Upper lobe of left lung (tissue), 6 donors: ENCODE measurements at regions not wholly inside any gene's neighbourhood (a gene's known extent, or its start where the extent isn't known, plus 50 kb on each side); places are given as distances from the start of the nearest gene placed in this dataset.

Experiments
- ATAC-seq, 2 donors: fragments of 200-7000 bp; cut with Tn5 transposase; one replicate each; pipeline ENCODE4 v1.9.1; 2022; ENCODE audit warnings: mild to moderate bottlenecking in 2 of 2, moderate library complexity in 2 of 2; ENCODE audit not compliant: low FRiP score in 2 of 2
- DNase-seq, 2 donors: peaks; one replicate each; pipeline ENCODE4 v3.0.0-alpha.2; 2019 to 2020
- H3K27ac ChIP-seq, 4 donors: fragments of 200-600 bp; sonication (generic); one replicate each; pipeline ENCODE4 v1.5.1; 2016 to 2019
- H3K27me3 ChIP-seq, 4 donors: fragments of 200-600 bp; sonication (generic); one replicate each; pipeline ENCODE4 v1.5.1; 2017 to 2019
- H3K36me3 ChIP-seq, 4 donors: fragments of 200-600 bp; sonication (generic); one replicate each; pipeline ENCODE4 v1.5.1; 2016 to 2019
- H3K4me1 ChIP-seq, 4 donors: fragments of 200-600 bp; sonication (generic); one replicate each; pipeline ENCODE4 v1.5.1; 2018 to 2019
- H3K4me3 ChIP-seq, 4 donors: fragments of 200-600 bp; sonication (generic); one replicate each; pipeline ENCODE4 v1.5.1; 2017 to 2019; ENCODE audit warnings: mild to moderate bottlenecking in 2 of 4, moderate library complexity in 1 of 4
- H3K9me3 ChIP-seq, 4 donors: fragments of 200-600 bp; sonication (generic); one replicate each; pipeline ENCODE4 v1.5.1; 2018 to 2019
- EP300 ChIP-seq, 4 donors: sonication (generic); formaldehyde crosslinking; IDR thresholded peaks; one replicate each; pipeline ENCODE4 v1.5.1; 2017; ENCODE audit warnings: antibody characterized with exemption in 4 of 4, control low read depth in 2 of 4
- POLR2A ChIP-seq, 4 donors: fragments of 450-650 bp; IDR thresholded peaks; one replicate each; pipeline ENCODE4 v1.5.1; 2016 to 2017; ENCODE audit warnings: antibody characterized with exemption in 4 of 4, mild to moderate bottlenecking in 2 of 4
- POLR2AphosphoS5 ChIP-seq, 2 donors: sonication (generic); formaldehyde crosslinking; IDR thresholded peaks; one replicate each; pipeline ENCODE4 v1.5.1; 2017; ENCODE audit warnings: antibody characterized with exemption in 2 of 2
- WGBS, 2 donors: methylation state at CpG; one replicate each; pipeline ENCODE4 v1.1.5; 2017 to 2018; 5-methylcytosine and 5-hydroxymethylcytosine counted together
- TF ChIP-seq, protein P1 (sequence below), 6 experiments: fragments of 450-650 bp in 4 of 6; fragments of 200-600 bp in 2 of 6; sonication (generic) in 2 of 6; IDR thresholded peaks; one replicate each; pipeline ENCODE4 v1.5.1; 2016 to 2019; ENCODE audit warnings: antibody characterized with exemption in 6 of 6
- donor health status: DM: no; HTN: no; CAD: no; lungs with moderate emphysema.
- donor health status: DM: no; HTN: yes; CAD: no; lungs with severe emphysema.

DNA sequence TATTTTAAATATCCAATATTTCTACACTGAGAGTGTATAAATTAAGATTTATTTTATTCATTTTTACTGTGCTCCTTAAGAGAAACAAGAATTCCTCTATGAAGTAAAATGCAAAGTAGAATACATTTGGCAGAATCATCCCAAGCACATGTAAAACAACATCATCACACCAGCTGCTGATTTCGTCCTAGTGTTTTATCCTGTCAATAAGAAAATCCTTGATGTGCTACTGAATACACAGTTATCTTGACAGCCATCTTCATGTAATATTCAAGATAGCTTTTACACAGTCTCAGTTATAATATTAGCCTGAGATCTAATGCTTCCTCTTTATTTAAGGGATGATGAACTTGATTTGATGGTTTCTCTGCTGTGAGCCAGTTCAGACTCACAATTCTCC lies 282.4 kb downstream of the MZT1 start:
- Histone ChIP-seq H3K27me3 (no peaks in the 10 kb centered on the region), H3K36me3 (no peaks in the 10 kb centered on the region), H3K27ac (no peak overlapping the region), H3K4me1 (no peaks in the 10 kb centered on the region), H3K4me3 (no peak overlapping the region), H3K9me3 (peaks cover 0 to 6% (median 0%) of the 10 kb centered on the region in 4 donors)
- ATAC-seq (no peak), DNase-seq (no peak)
- TF ChIP-seq POLR2A (IDR thresholded peaks at IDR 0.05) (no peak), EP300 (IDR thresholded peaks at IDR 0.05) (no peak), POLR2AphosphoS5 (IDR thresholded peaks at IDR 0.05) (no peak)
- TF ChIP-seq, protein P1, sequence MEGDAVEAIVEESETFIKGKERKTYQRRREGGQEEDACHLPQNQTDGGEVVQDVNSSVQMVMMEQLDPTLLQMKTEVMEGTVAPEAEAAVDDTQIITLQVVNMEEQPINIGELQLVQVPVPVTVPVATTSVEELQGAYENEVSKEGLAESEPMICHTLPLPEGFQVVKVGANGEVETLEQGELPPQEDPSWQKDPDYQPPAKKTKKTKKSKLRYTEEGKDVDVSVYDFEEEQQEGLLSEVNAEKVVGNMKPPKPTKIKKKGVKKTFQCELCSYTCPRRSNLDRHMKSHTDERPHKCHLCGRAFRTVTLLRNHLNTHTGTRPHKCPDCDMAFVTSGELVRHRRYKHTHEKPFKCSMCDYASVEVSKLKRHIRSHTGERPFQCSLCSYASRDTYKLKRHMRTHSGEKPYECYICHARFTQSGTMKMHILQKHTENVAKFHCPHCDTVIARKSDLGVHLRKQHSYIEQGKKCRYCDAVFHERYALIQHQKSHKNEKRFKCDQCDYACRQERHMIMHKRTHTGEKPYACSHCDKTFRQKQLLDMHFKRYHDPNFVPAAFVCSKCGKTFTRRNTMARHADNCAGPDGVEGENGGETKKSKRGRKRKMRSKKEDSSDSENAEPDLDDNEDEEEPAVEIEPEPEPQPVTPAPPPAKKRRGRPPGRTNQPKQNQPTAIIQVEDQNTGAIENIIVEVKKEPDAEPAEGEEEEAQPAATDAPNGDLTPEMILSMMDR (IDR thresholded peaks at IDR 0.05): no peak
- 57 to 63% methylated on average over 1 of the region's 1 CpG for WGBS, 2 donors

DNA sequence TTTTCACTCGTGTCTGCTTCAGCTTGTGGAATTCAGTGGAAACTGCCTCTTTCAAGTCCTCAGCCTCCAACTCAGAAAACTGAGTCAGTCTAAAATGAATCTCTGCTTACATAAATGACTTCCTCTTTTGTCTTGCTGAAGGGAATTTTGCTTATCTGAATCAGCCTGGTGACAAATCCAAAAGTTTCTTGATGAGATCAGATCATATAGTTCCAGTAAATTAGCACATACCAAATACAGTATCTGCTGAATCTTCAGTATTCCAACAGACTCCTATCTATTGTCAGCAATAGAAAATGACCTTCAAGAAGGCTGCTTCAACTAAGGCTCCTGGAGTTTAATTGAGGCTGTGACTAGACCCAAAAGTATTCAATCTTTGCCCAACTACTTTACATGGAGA lies 290.0 kb downstream of the MZT1 start:
- Histone ChIP-seq H3K36me3 (no peaks in the 10 kb centered on the region), H3K4me3 (no peak overlapping the region), H3K27me3 (no peaks in the 10 kb centered on the region), H3K9me3 (no peaks in the 10 kb centered on the region), H3K4me1 (no peaks in the 10 kb centered on the region), H3K27ac (no peak overlapping the region)
- WGBS, 2 donors: 33 to 40% methylated on average over 1 of the region's 1 CpG
- TF ChIP-seq POLR2AphosphoS5 (IDR thresholded peaks at IDR 0.05) (no peak), POLR2A (IDR thresholded peaks at IDR 0.05) (no peak), EP300 (IDR thresholded peaks at IDR 0.05) (no peak)
- TF ChIP-seq, protein P1 (IDR thresholded peaks at IDR 0.05): no peak
- ATAC-seq (no peak), DNase-seq (no peak)

DNA sequence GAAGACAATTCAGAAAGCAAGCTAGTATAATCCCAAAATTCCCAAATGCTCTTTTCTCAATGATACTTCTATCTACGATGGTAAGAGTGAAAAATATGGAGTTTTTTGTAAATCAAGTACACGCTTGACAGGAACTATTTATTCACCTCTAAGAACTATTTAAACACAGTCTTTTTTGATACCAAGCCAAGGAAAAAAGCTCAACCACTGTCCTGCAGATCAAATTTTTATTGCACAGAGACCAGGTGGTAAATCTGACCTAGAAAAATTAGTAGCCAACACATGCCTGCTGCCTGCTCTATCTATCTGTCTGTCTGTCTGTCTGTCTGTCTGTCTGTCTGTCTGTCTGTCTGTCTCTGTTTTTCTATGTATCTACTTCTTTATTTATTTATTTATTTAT lies 292.2 kb downstream of the MZT1 start:
- TF ChIP-seq, protein P1 (IDR thresholded peaks at IDR 0.05): no peak
- TF ChIP-seq POLR2A (IDR thresholded peaks at IDR 0.05): no peak
- no peak for TF ChIP-seq EP300 (IDR thresholded peaks at IDR 0.05)
- no peaks in the 10 kb centered on the region for H3K4me1 ChIP-seq
- H3K36me3 ChIP-seq: no peaks in the 10 kb centered on the region
- ATAC-seq (no peak), DNase-seq (no peak)
- no peaks in the 10 kb centered on the region for H3K27me3 ChIP-seq
- H3K27ac ChIP-seq: no peak overlapping the region
- 65 to 73% methylated on average over 2 of the region's 2 CpGs for WGBS, 2 donors
- H3K4me3 ChIP-seq: no peak overlapping the region
- H3K9me3 ChIP-seq: no peaks in the 10 kb centered on the region

DNA sequence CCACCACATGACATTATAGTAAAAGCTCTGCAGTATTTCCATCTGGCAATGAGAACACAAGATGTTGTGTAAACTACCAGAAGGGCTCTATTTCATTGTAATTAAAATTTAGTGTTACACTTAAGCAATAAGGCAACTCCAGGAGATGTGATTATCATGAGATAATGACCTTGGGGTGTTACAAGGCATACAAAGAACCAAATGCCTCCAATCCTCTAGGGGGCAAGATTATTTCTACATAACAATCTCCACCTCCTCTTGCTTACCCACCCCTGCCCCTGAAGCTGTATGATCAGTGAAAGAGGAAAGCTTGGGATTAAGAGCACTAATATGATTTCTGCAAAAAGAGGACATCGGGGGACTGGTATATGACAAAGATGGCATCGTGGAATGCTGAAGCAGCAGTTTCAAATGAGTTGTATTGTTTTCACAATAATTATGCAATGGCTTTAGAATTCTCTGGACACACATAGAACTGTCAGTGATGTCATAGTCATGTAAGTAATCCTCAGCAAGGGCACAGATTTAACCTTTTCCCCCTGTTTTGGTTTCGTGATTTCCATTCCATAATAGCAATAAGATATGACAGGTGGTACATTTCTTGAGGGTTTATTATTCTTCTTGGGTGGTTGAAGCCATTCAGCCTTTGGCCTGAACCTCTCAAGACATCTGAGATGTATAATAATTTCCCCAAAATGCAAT lies 295.3 kb downstream of the MZT1 start:
- ATAC-seq (no peak), DNase-seq (no peak)
- Histone ChIP-seq H3K36me3 (no peaks in the 10 kb centered on the region), H3K27ac (no peak overlapping the region), H3K9me3 (no peaks in the 10 kb centered on the region), H3K4me3 (no peak overlapping the region), H3K27me3 (no peaks in the 10 kb centered on the region), H3K4me1 (no peaks in the 10 kb centered on the region)
- TF ChIP-seq POLR2AphosphoS5 (IDR thresholded peaks at IDR 0.05): no peak
- TF ChIP-seq POLR2A (IDR thresholded peaks at IDR 0.05): no peak
- TF ChIP-seq EP300 (IDR thresholded peaks at IDR 0.05): no peak
- TF ChIP-seq, protein P1 (IDR thresholded peaks at IDR 0.05): no peak
- WGBS, 2 donors: 73 to 80% methylated on average over 3 of the region's 3 CpGs

DNA sequence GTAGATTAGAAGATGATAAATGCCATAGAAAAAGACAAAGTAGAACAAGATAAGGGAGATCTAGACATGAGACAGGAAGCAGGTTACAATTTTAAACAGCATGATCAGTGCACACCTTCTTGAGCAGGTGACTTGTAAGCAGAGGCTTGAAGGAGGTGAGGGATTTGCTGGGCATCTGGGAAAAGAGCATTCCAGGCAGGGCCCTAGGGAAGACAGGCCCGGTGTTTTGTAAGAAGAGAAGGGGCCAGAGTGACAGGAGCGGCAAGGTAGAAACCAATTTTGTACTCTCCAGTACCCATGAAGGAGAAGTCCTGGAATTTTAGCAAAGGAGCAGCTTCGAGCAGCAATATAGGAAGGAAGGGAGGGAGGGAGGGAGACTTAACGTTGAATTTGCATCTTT lies 296.5 kb downstream of the MZT1 start:
- Histone ChIP-seq H3K27me3 (no peaks in the 10 kb centered on the region), H3K4me1 (no peaks in the 10 kb centered on the region), H3K27ac (no peak overlapping the region), H3K36me3 (no peaks in the 10 kb centered on the region), H3K9me3 (no peaks in the 10 kb centered on the region), H3K4me3 (no peak overlapping the region)
- WGBS, 2 donors: 58 to 69% methylated on average over 4 of the region's 4 CpGs
- DNase-seq (no peak), ATAC-seq (no peak)
- TF ChIP-seq POLR2A (IDR thresholded peaks at IDR 0.05): no peak
- TF ChIP-seq, protein P1 (IDR thresholded peaks at IDR 0.05): no peak
- no peak for TF ChIP-seq POLR2AphosphoS5 (IDR thresholded peaks at IDR 0.05)
- no peak for TF ChIP-seq EP300 (IDR thresholded peaks at IDR 0.05)
